ENCODE measurements at regions not wholly inside any gene's neighbourhood (a gene's known extent, or its start where the extent isn't known, plus 50 kb on each side); places are given as distances from the start of the nearest gene placed in this dataset.
"Not testable (repeated sequence)": the region's sequence is repeated elsewhere in the genome, so short reads cannot be mapped to it uniquely, and the experiment has no call there.

DNA sequence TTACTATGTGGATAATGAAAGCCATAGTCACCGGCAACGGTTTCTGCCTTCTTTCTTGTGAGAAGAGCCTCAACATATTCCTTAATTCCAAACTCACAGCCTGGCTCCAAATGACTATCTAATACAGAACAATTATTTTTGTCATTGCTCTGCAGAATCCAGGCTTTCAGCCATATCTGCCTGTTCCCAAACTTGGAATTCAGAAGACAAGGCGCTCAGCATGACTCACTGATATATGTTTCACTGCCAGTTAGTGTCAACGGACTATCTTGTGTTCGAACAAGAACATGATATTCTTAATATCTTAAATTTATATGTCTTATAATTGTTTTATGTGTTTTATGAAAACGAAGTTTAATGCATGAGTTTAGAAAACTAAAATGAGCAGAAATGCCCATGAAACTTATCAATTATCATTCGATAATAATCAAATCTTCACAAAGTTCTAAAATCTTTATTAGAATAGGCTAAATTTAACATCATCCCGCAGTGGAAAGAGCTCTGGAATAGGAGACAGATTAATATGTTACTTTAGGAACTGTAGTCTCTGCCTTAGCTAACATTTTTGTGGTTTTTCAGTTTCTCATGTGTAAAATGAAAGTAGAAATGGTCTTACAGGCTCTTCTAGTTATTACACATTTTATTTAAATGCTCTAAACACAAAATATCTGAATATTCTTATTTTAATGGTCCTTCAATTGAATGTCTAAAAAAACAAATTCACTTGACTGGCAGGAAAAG lies 669.3 kb upstream of the GJE1 start:
- no peak for DNase-seq (ENCODE audit: low read depth in 2 of 3, low spot score in 2 of 3)

GRCh38 chr6:141460743-141461484 lies 671.8 kb upstream of the GJE1 start:
- no peak for DNase-seq (ENCODE audit: low read depth in 2 of 3, low spot score in 2 of 3)

DNA sequence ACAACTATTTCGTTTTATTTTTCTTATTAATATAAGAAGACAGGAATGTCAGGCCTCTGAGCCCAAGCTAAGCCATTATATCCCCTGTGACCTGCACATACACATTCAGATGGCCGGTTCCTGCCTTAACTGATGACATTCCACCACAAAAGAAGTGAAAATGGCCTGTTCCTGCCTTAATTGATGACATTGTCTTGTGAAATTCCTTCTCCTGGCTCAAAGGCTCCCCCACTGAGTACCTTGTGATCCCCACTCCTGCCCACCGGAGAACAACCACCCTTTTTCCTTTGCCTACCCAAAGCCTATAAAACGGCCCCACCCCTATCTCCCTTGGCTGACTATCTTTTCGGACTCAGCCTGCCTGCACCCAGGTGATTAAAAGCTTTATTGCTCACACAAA lies 672.5 kb upstream of the GJE1 start:
- not testable (repeated sequence) for DNase-seq (ENCODE audit: low read depth in 2 of 3, low spot score in 2 of 3)

DNA sequence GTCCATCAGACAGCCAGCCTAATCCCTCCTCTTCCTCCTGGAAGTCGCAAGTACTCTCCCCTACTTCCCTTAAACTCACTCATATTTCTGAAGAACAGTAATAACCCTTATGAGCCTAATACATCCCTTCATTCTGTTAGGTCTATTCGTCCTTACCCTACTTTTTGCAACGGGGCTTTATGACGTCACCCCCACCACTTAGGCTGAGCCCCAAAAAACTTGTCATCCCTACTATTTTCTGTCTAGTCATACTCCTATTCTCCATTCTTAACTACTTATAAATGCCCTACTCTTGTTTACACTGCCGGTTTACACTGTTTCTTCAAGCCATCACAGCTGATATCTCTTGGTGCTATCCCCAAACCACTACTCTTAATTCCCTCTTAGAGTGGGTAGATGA lies 674.7 kb upstream of the GJE1 start:
- DNase-seq (ENCODE audit: low read depth in 2 of 3, low spot score in 2 of 3), result not testable (repeated sequence)

DNA sequence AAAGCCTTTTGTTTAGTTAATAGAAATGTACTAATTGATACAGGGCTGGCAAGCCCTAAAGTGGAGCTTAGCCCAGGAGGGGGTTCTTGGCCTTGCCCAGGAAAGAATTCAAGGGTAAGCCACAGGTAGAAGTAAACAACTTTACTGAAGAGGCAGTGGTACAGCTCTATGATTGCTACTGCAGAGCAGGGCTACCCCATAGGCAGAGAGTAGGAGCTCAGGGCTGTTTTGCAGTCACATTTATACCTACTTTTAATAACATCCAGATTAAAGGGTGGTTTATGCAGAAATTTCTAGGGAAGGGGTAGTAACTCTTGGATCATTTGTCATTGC lies 680.4 kb upstream of the GJE1 start:
- DNase-seq (ENCODE audit: low read depth in 2 of 3, low spot score in 2 of 3), result no peak

DNA sequence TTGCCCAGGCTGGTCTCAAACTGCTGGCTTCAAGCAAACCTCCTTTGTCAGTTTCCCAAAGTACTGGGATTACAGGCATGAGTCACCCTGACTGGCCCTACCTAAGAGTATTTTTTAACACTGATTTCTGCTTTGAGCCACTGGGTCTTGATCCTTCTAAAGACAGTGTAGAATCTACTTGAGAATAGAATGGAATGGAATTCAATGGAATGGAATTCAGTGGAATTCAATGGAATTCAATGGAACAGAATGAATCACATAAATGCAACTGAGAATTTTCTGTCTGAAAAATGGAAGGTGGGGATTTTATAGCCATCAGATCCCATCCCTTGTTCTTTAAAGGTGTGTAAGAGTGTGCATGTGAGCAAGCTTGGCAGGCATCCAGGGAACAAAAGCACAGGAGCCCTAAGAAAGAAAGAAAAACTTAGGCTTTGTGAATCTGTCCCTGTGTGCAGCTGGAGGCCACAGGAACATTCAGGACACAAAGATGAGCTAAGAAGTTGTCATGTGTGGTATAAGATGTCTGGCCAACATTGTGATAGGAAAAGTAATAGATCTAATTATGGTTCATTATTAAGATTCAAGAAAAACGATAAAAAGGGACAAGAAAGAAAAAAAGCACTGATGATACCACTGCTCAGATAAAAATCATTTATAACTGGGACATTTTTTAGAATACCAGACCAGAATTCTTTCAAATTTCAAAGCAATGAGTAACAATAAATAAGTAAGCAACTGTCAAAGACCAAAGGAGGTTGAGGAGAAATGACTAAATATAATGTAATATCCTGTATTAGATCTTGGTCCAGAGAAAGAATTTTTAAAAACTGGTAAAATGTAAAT lies 681.0 kb upstream of the GJE1 start:
- DNase-seq (ENCODE audit: low read depth in 2 of 3, low spot score in 2 of 3), result no peak

DNA sequence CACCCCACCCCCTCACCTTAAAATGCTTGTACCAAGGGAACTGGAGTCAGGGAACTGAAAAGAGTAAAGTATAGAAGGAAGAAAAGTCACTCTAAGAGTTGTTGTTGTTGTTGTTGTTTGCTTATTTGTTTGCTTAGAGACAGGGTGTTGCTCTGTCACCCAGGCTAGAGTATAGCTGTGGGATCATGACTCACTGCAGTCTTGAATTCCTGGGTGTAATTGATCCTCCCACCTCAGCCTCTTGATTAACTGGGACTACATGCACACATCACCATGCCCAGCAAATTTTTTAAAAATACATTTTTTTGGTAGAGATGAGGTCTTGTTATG lies 681.6 kb upstream of the GJE1 start:
- DNase-seq (ENCODE audit: low read depth in 2 of 3, low spot score in 2 of 3), result no peak

DNA sequence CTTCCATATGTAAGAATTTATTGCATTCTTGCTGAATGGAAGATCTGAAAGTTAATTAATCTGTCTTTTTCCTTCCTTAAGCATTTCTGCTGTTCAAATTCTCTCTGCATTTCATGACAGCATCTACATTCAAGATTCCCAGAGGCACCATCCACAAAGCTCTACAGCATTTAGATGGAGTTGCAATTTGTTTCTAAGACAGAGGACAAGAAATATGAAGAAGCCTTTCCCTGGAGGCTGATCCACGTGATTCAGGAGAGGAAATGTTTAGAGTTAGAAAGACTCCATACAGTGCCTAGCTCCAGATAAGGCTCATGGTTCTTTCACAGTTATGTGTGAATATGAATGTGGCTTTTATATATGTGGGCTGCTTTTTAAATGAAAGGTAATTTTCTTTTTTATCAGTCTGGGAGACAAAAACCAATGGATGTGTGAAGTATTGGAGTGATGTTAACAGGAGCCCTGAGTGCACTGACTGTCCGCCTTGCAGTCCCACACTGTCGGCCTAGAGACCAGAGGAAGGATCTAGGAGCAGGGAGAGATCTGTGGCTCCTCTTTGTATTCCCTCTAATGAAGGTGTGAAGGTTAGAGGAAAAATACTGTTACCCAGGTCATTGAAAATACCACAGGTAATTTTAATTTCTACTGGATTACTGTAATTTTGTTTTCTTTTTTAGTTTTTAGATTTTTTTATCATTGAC lies 686.6 kb upstream of the GJE1 start:
- DNase-seq (ENCODE audit: low read depth in 2 of 3, low spot score in 2 of 3), result no peak

GRCh38 chr6:141443668-141444289 lies 688.9 kb upstream of the GJE1 start:
- DNase-seq (ENCODE audit: low read depth in 2 of 3, low spot score in 2 of 3), result no peak

DNA sequence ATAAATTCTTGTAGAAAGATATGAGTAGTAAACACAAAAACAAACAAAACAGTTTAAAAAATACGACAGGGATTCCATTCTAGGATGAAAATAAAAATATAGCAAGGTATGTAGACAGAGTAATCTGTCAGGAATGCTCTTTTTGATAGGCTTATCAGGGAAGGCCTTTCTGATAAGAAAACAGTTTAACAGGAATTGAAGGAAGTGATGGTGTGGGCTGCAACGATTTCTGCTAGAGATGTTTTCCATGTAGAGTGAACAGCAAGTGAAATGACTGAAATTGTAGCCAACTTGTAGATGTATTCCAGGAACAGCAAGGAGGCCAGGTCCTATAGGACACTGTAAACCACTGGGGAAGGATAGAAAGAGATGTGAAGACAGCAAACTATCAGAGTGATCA lies 689.7 kb upstream of the GJE1 start:
- no peak for DNase-seq (ENCODE audit: low read depth in 2 of 3, low spot score in 2 of 3)

DNA sequence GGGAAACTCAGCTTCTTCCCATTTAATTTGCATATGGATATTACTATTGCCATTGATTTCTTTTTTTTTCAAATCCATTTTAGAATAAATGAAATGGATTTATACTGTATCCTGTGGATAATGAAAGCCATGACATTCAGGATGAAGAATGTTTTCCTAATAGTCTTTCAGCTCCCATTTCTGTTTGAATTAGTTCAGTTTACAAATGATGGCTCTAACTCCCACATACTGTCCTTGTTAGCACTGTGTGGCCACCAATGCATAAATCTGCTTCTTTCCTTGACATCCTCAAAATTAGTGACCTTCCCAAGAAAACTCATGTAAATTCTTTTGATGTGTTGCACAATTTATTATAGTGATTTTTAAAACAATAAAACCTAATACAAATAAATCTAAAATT lies 693.2 kb upstream of the GJE1 start:
- DNase-seq (ENCODE audit: low read depth in 2 of 3, low spot score in 2 of 3), result no peak

GRCh38 chr6:141437685-141438084 lies 695.0 kb upstream of the GJE1 start:
- DNase-seq (ENCODE audit: low read depth in 2 of 3, low spot score in 2 of 3), result no peak

DNA sequence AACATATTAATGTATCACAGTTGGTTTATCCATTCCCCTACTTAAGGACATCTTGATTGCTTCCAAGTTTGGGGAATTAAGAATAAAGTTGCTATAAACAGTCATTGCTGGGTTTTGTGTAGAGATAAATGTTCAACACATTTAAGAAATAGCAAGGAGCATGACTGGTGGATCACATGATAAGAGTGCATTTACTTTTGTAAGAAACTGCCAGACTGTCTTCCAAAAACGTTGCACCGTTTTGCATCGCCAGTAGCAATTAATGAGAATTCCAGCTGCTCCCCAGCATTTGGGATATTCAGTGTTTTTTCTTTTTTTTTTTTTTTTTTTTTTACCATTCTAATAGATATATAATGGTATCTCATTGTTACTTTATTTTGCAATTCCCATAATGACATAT lies 695.7 kb upstream of the GJE1 start:
- DNase-seq (ENCODE audit: low read depth in 2 of 3, low spot score in 2 of 3), result no peak

- DNase-seq (ENCODE audit: low read depth in 2 of 3, low spot score in 2 of 3), result no peak
Observed at GRCh38 chr6:141426400-141426980, 706.2 kb upstream of the GJE1 start.

- no peak for DNase-seq (ENCODE audit: low read depth in 2 of 3, low spot score in 2 of 3)
Observed at GRCh38 chr6:141421378-141421777, 711.3 kb upstream of the GJE1 start.

DNA sequence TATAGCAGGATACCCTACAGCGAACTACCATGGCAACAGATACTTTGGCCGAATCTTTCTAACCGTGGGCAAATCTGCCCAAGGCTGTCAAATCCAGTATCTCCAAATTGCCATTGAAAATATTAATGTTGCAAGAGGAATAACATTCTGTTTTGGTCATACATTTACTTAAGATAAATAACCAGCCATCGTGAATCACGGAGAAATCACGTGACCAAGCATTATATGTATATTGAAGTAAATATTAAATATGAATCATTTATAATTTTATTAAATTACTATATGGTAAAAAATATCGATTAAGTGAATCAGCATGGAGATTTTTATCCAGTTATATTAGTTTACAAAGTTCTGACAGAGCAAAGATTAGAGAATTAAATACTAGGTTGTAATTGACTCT lies 714.6 kb upstream of the GJE1 start:
- no peak for DNase-seq (ENCODE audit: low read depth in 2 of 3, low spot score in 2 of 3)

DNA sequence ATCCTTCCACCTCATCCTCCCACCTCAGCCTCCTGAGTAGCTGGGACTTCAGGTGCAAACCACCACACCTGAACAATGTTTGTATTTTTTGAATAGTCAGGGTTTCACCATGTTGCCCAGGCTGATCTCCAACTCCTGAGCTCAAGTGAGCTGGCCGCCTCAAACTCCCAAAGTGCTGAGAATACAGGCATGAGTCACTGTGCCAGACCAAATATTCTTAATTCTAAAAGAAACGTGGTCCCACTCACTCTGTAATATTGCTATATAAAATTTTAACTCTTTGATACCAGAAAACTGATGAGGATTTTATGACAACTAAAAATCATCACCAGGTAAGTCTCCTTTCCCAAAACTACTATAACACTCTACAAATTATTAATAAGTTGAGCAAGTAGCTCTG lies 716.8 kb upstream of the GJE1 start:
- no peak for DNase-seq (ENCODE audit: low read depth in 2 of 3, low spot score in 2 of 3)

- DNase-seq (ENCODE audit: low read depth in 2 of 3, low spot score in 2 of 3), result no peak
Observed at GRCh38 chr6:141413196-141413595, 719.5 kb upstream of the GJE1 start.

GRCh38 chr6:141406761-141407160 lies 726.0 kb upstream of the GJE1 start:
- no peak for DNase-seq (ENCODE audit: low read depth in 2 of 3, low spot score in 2 of 3)

GRCh38 chr6:141403827-141404226 lies 728.9 kb upstream of the GJE1 start:
- no peak for DNase-seq (ENCODE audit: low read depth in 2 of 3, low spot score in 2 of 3)

GRCh38 chr6:141403103-141403502 lies 729.6 kb upstream of the GJE1 start:
- DNase-seq (ENCODE audit: low read depth in 2 of 3, low spot score in 2 of 3), result no peak
